ENCODE measurements at regions not wholly inside any gene's neighbourhood (a gene's known extent, or its start where the extent isn't known, plus 50 kb on each side); places are given as distances from the start of the nearest gene placed in this dataset.

DNA sequence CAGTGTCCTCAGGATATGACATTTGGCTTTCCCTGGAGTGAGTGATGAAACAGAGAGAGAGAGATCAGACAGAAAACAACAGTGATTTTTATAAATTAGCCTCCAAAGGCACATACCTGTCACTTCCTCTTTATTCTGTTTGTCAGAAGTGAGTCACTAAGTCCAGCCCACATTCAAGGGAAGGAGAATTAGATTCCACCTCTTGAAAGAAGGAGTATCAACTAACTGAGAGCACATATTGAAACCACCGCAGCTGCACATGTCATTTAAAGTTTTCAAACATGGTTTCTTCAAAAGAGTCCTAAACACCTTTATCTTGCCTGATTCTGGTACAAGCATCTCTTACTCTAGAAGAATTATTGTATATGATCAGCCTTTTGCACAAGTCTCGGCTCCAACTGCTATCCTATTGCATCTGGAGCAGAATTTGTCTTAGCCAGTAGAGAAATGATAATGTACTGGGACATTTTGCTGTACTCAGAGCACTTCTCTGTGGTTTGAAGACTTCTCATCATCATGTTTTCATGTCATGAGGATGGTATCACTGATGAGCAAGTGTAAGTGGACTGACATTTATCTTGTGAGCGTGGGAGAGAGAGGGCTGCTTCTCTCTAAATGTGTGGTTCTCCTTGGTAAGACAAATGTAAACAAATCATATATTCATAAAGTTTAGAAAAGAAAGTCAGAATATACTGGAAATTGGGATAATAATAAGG lies 338.9 kb upstream of the CFAP20DC start:
- H3K27ac ChIP-seq (ENCODE audit: low read depth in 1 of 2, low read length in 2 of 2): no peak overlapping the region
- 70% methylated on average over 3 of the region's 3 CpGs for WGBS

GRCh38 chr3:59386165-59386564 lies 336.3 kb upstream of the CFAP20DC start:
- 79% methylated on average over 5 of the region's 5 CpGs for WGBS
- Histone ChIP-seq H3K9ac (ENCODE audit: low read depth in 1 of 2, low read length in 2 of 2) (no peak overlapping the region), H3K27ac (ENCODE audit: low read depth in 1 of 2, low read length in 2 of 2) (no peak overlapping the region)
- TF ChIP-seq SP1 (IDR thresholded peaks at IDR 0.05): no peak
- no peak for TF ChIP-seq ATF3 (IDR thresholded peaks at IDR 0.05)
- TF ChIP-seq RXRA (IDR thresholded peaks at IDR 0.05): no peak
- TF ChIP-seq YY1 (IDR thresholded peaks at IDR 0.05): no peak
- no peak for TF ChIP-seq ZBTB33 (IDR thresholded peaks at IDR 0.05)
- TF ChIP-seq, protein P1, sequence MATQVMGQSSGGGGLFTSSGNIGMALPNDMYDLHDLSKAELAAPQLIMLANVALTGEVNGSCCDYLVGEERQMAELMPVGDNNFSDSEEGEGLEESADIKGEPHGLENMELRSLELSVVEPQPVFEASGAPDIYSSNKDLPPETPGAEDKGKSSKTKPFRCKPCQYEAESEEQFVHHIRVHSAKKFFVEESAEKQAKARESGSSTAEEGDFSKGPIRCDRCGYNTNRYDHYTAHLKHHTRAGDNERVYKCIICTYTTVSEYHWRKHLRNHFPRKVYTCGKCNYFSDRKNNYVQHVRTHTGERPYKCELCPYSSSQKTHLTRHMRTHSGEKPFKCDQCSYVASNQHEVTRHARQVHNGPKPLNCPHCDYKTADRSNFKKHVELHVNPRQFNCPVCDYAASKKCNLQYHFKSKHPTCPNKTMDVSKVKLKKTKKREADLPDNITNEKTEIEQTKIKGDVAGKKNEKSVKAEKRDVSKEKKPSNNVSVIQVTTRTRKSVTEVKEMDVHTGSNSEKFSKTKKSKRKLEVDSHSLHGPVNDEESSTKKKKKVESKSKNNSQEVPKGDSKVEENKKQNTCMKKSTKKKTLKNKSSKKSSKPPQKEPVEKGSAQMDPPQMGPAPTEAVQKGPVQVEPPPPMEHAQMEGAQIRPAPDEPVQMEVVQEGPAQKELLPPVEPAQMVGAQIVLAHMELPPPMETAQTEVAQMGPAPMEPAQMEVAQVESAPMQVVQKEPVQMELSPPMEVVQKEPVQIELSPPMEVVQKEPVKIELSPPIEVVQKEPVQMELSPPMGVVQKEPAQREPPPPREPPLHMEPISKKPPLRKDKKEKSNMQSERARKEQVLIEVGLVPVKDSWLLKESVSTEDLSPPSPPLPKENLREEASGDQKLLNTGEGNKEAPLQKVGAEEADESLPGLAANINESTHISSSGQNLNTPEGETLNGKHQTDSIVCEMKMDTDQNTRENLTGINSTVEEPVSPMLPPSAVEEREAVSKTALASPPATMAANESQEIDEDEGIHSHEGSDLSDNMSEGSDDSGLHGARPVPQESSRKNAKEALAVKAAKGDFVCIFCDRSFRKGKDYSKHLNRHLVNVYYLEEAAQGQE (IDR thresholded peaks at IDR 0.05): no peak
- TF ChIP-seq JUND (IDR thresholded peaks at IDR 0.05): no peak
- no peak for TF ChIP-seq HNF4A (conservative IDR thresholded peaks at IDR 0.05)
- no peak for TF ChIP-seq HNF4G (IDR thresholded peaks at IDR 0.05)

More for the DNA sequence above, 338.9 kb upstream of the CFAP20DC start:
- no peak for TF ChIP-seq NR2F2 (IDR thresholded peaks at IDR 0.05)
- no peak for TF ChIP-seq EGR1 (IDR thresholded peaks at IDR 0.05; ENCODE audit: low read depth in 2 of 2)
- TF ChIP-seq, protein P1 (IDR thresholded peaks at IDR 0.05): no peak
- no peak for TF ChIP-seq GABPA (IDR thresholded peaks at IDR 0.05 in 1 of 2, conservative IDR thresholded peaks at IDR 0.05 in 1 of 2)
- no peak for TF ChIP-seq YY1 (IDR thresholded peaks at IDR 0.05)
- TF ChIP-seq RXRA (IDR thresholded peaks at IDR 0.05): no peak
- TF ChIP-seq ZBTB33 (IDR thresholded peaks at IDR 0.05): no peak
- no peak for TF ChIP-seq FOXA1 (IDR thresholded peaks at IDR 0.05)
- TF ChIP-seq FOXA2 (IDR thresholded peaks at IDR 0.05): no peak
- TF ChIP-seq TAF1 (conservative IDR thresholded peaks at IDR 0.05): no peak
- no peak for TF ChIP-seq HNF4A (conservative IDR thresholded peaks at IDR 0.05)
- TF ChIP-seq RAD21 (IDR thresholded peaks at IDR 0.05): no peak
- no peak for TF ChIP-seq JUND (IDR thresholded peaks at IDR 0.05)
- Histone ChIP-seq H3K36me3 (ENCODE audit: control insufficient read depth in 4 of 4, insufficient read depth in 3 of 4, low read depth in 1 of 4, low read length in 3 of 4) (no peaks in the 10 kb centered on the region), H3K9ac (ENCODE audit: low read depth in 1 of 2, low read length in 2 of 2) (no peak overlapping the region), H3K9me3 (ENCODE audit: control insufficient read depth in 4 of 4, low read length in 3 of 4) (no peaks in the 10 kb centered on the region), H3K4me3 (ENCODE audit: low read depth in 1 of 3, low read length in 3 of 3) (no peak overlapping the region), H3K27me3 (ENCODE audit: control insufficient read depth in 4 of 4, insufficient read depth in 4 of 4, low read length in 3 of 4) (peaks cover 0 to 2% (median 0%) of the 10 kb centered on the region in 4 donors), H3K4me1 (ENCODE audit: control insufficient read depth in 4 of 4, insufficient read depth in 4 of 4, low read length in 3 of 4) (no peaks in the 10 kb centered on the region)
- DNase-seq (ENCODE audit: low spot score): no peak

More at GRCh38 chr3:59386165-59386564, 336.3 kb upstream of the CFAP20DC start:
- Histone ChIP-seq H3K4me1 (ENCODE audit: control insufficient read depth in 4 of 4, insufficient read depth in 4 of 4, low read length in 3 of 4) (no peaks in the 10 kb centered on the region), H3K36me3 (ENCODE audit: control insufficient read depth in 4 of 4, insufficient read depth in 3 of 4, low read depth in 1 of 4, low read length in 3 of 4) (no peaks in the 10 kb centered on the region), H3K27me3 (ENCODE audit: control insufficient read depth in 4 of 4, insufficient read depth in 4 of 4, low read length in 3 of 4) (peaks cover 0 to 2% (median 0%) of the 10 kb centered on the region in 4 donors), H3K4me3 (ENCODE audit: low read depth in 1 of 3, low read length in 3 of 3) (no peak overlapping the region), H3K9me3 (ENCODE audit: control insufficient read depth in 4 of 4, low read length in 3 of 4) (no peaks in the 10 kb centered on the region)
- DNase-seq (ENCODE audit: low spot score): no peak
